HG03354 (cell line): ENCODE measurements at regions not wholly inside any gene's neighbourhood (a gene's known extent, or its start where the extent isn't known, plus 50 kb on each side); places are given as distances from the start of the nearest gene placed in this dataset.
"Not testable (repeated sequence)": the region's sequence is repeated elsewhere in the genome, so short reads cannot be mapped to it uniquely, and the experiment has no call there.

Source experiments
- ATAC-seq: cut with Tn5 transposase; IDR thresholded peaks from one replicate; pipeline ENCODE4 v1.9.1; 2021; ENCODE audit warnings: mild to moderate bottlenecking; ENCODE audit not compliant: unreplicated experiment, poor library complexity, severe bottlenecking

- no peak for ATAC-seq
Measured at GRCh38 chr17:13160790-13161189, 143.0 kb upstream of the ELAC2 start.

GRCh38 chr17:13160296-13160695, 142.5 kb upstream of the ELAC2 start:
- ATAC-seq: no peak

- ATAC-seq: no peak
Measured at GRCh38 chr17:13158494-13159240, 140.8 kb upstream of the ELAC2 start.

GRCh38 chr17:13157656-13158055, 139.8 kb upstream of the ELAC2 start:
- ATAC-seq: no peak

GRCh38 chr17:13154930-13155329, 137.1 kb upstream of the ELAC2 start:
- no peak for ATAC-seq

- ATAC-seq: no peak
Measured at GRCh38 chr17:13154398-13154797, 136.6 kb upstream of the ELAC2 start.

GRCh38 chr17:13153036-13153435, 135.2 kb upstream of the ELAC2 start:
- ATAC-seq: no peak

- ATAC-seq: no peak
Measured at GRCh38 chr17:13152501-13152900, 134.7 kb upstream of the ELAC2 start.

GRCh38 chr17:13150738-13151137, 132.9 kb upstream of the ELAC2 start:
- not testable (repeated sequence) for ATAC-seq

GRCh38 chr17:13143001-13143400, 125.2 kb upstream of the ELAC2 start:
- no peak for ATAC-seq

GRCh38 chr17:13140750-13141149, 122.9 kb upstream of the ELAC2 start:
- ATAC-seq: no peak

GRCh38 chr17:13135506-13135905, 117.7 kb upstream of the ELAC2 start:
- no peak for ATAC-seq

GRCh38 chr17:13134076-13134475, 116.2 kb upstream of the ELAC2 start:
- ATAC-seq: no peak

GRCh38 chr17:13131225-13131624, 113.4 kb upstream of the ELAC2 start:
- no peak for ATAC-seq

- ATAC-seq: no peak
Measured at GRCh38 chr17:13129356-13129755, 111.5 kb upstream of the ELAC2 start.

GRCh38 chr17:13128676-13129075, 110.8 kb upstream of the ELAC2 start:
- ATAC-seq: no peak

- no peak for ATAC-seq
Measured at GRCh38 chr17:13127921-13128602, 110.2 kb upstream of the ELAC2 start.

GRCh38 chr17:13120864-13121263, 103.0 kb upstream of the ELAC2 start:
- no peak for ATAC-seq

- ATAC-seq: no peak
Measured at GRCh38 chr17:13118311-13118710, 100.5 kb upstream of the ELAC2 start.

- ATAC-seq: no peak
Measured at GRCh38 chr17:13117616-13118015, 99.8 kb upstream of the ELAC2 start.

- ATAC-seq: peak; percentile 68
Measured at GRCh38 chr17:13114601-13115031, 96.8 kb upstream of the ELAC2 start.
